Esophagus squamous epithelium (tissue), 4 donors: ENCODE measurements at regions not wholly inside any gene's neighbourhood (a gene's known extent, or its start where the extent isn't known, plus 50 kb on each side); places are given as distances from the start of the nearest gene placed in this dataset.

ENCODE experiments used
- CTCF ChIP-seq, 6 experiments: fragments of 450-650 bp in 4 of 6; fragments of 200-600 bp in 2 of 6; sonication (generic) in 2 of 6; IDR thresholded peaks; one replicate each; pipeline ENCODE4 v1.5.1; 2016 to 2019; ENCODE audit warnings: antibody characterized with exemption in 6 of 6, mild to moderate bottlenecking in 4 of 6, moderate library complexity in 4 of 6
- POLR2A ChIP-seq, 4 donors: fragments of 450-650 bp; IDR thresholded peaks; one replicate each; pipeline ENCODE4 v1.6.1; 2017; ENCODE audit warnings: antibody characterized with exemption in 4 of 4, mild to moderate bottlenecking in 4 of 4, moderate library complexity in 3 of 4

DNA sequence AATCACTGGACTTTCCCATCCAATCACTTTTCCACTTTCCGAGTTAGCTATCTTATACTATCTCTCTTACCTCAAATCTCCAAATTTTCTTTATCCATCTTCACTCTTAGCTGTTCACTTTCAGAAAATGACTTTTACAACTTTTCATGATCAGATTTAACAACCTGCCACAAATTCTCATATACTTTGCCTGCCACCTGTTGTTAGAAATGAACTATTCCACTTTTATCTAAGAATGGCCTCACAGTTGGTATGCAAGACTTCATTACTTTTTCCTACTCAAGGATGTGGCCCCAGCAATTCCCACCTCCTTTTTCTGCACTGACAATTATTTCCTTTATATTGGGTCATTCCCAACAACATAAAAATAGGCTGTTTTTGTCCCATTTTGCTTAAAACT lies 93.6 kb upstream of the DEPDC1 start:
- TF ChIP-seq CTCF (IDR thresholded peaks at IDR 0.05) (peak in 1 of 6 experiments; percentile 9), POLR2A (IDR thresholded peaks at IDR 0.05) (no peak)
